ENCODE measurements at regions not wholly inside any gene's neighbourhood (a gene's known extent, or its start where the extent isn't known, plus 50 kb on each side); places are given as distances from the start of the nearest gene placed in this dataset.
A peak's percentile ranks its signal among the peaks of the same experiment; 100 is the strongest.
"Not testable (repeated sequence)": the region's sequence is repeated elsewhere in the genome, so short reads cannot be mapped to it uniquely, and the experiment has no call there.

- Histone ChIP-seq H3K36me3 (no peaks in the 10 kb centered on the region), H3K4me1 (ENCODE audit: low read depth) (peaks cover 31% of the 10 kb centered on the region), H3K4me3 (no peak overlapping the region), H3K27ac (no peak overlapping the region), H3K9me3 (ENCODE audit: low read depth) (no peaks in the 10 kb centered on the region), H3K27me3 (no peaks in the 10 kb centered on the region)
- TF ChIP-seq CTCF (IDR thresholded peaks at IDR 0.05; ENCODE audit: low read depth, low read length), result no peak
- DNase-seq (ENCODE audit: low read depth in 1 of 2, low spot score in 1 of 2), result peak in 1 of 2 donors; percentile 34
Measured at GRCh38 chr1:100799548-100799947, 80.0 kb downstream of the VCAM1 start.

- H3K4me3 ChIP-seq, result no peak overlapping the region
- H3K36me3 ChIP-seq, result no peaks in the 10 kb centered on the region
- no peaks in the 10 kb centered on the region for H3K9me3 ChIP-seq (ENCODE audit: low read depth)
- H3K4me1 ChIP-seq (ENCODE audit: low read depth), result peaks cover 27% of the 10 kb centered on the region
- H3K27ac ChIP-seq, result no peak overlapping the region
- TF ChIP-seq CTCF (IDR thresholded peaks at IDR 0.05; ENCODE audit: low read depth, low read length), result no peak
- peak in 1 of 2 donors; percentile 55 for DNase-seq (ENCODE audit: low read depth in 1 of 2, low spot score in 1 of 2)
- no peaks in the 10 kb centered on the region for H3K27me3 ChIP-seq
Measured at GRCh38 chr1:100799954-100800612, 80.5 kb downstream of the VCAM1 start.

GRCh38 chr1:100801256-100801655 lies 81.7 kb downstream of the VCAM1 start:
- H3K9me3 ChIP-seq (ENCODE audit: low read depth); H3K36me3 ChIP-seq; H3K27me3 ChIP-seq; H3K27ac ChIP-seq; H3K4me3 ChIP-seq; DNase-seq (ENCODE audit: low read depth in 1 of 2, low spot score in 1 of 2): not testable (repeated sequence)
- peaks cover 19% of the 10 kb centered on the region for H3K4me1 ChIP-seq (ENCODE audit: low read depth)

GRCh38 chr1:100803280-100803679 lies 83.7 kb downstream of the VCAM1 start:
- DNase-seq (ENCODE audit: low read depth in 1 of 2, low spot score in 1 of 2); H3K9me3 ChIP-seq (ENCODE audit: low read depth); H3K27ac ChIP-seq; H3K4me3 ChIP-seq; H3K27me3 ChIP-seq; H3K36me3 ChIP-seq: not testable (repeated sequence)
- peaks cover 16% of the 10 kb centered on the region for H3K4me1 ChIP-seq (ENCODE audit: low read depth)

GRCh38 chr1:100806601-100807000 lies 87.1 kb downstream of the VCAM1 start:
- Histone ChIP-seq H3K36me3 (no peaks in the 10 kb centered on the region), H3K9me3 (ENCODE audit: low read depth) (no peaks in the 10 kb centered on the region), H3K27ac (no peak overlapping the region), H3K27me3 (no peaks in the 10 kb centered on the region), H3K4me3 (no peak overlapping the region), H3K4me1 (ENCODE audit: low read depth) (peaks cover 12% of the 10 kb centered on the region)
- DNase-seq (ENCODE audit: low read depth in 1 of 2, low spot score in 1 of 2), result no peak
- TF ChIP-seq CTCF (IDR thresholded peaks at IDR 0.05; ENCODE audit: low read depth, low read length), result no peak

- DNase-seq (ENCODE audit: low read depth in 1 of 2, low spot score in 1 of 2), result peak in 1 of 2 donors; percentile 76
- Histone ChIP-seq H3K9me3 (ENCODE audit: low read depth) (no peaks in the 10 kb centered on the region), H3K27me3 (no peaks in the 10 kb centered on the region), H3K4me3 (no peak overlapping the region), H3K4me1 (ENCODE audit: low read depth) (peaks cover 5% of the 10 kb centered on the region), H3K36me3 (no peaks in the 10 kb centered on the region), H3K27ac (no peak overlapping the region)
- no peak for TF ChIP-seq CTCF (IDR thresholded peaks at IDR 0.05; ENCODE audit: low read depth, low read length)
Measured at GRCh38 chr1:100810360-100810759, 84.3 kb downstream of the EXTL2 start.
